Common myeloid progenitor, CD34-positive (primary cell): ENCODE measurements at regions not wholly inside any gene's neighbourhood (a gene's known extent, or its start where the extent isn't known, plus 50 kb on each side); places are given as distances from the start of the nearest gene placed in this dataset.

Experiments used
- CTCF ChIA-PET: fragments of 350-600 bp; sonication (Branson Sonifier 250); formaldehyde crosslinking; loops from one replicate; lab custom pipeline; 2021; ENCODE audit warnings: antibody characterized with exemption; lab: Charles Lee
- POLR2A ChIA-PET: fragments of 350-600 bp; sonication (Branson Sonifier 250); formaldehyde crosslinking; loops from one replicate; lab custom pipeline; 2021; ENCODE audit warnings: antibody characterized with exemption; lab: Charles Lee
- DNase-seq, 3 donors: peaks; one replicate each; pipeline versions ENCODE4 v3.0.0 to v3.0.0-alpha.2; 2013
- H3K27ac ChIP-seq, 2 experiments: 1 replicate in 1 of 2; 2 replicates in 1 of 2; pipeline ENCODE4 v1.7.0; 2013; ENCODE audit warnings: inconsistent platforms in 2 of 2, low read length in 2 of 2, mild to moderate bottlenecking in 2 of 2, low read depth in 1 of 2, moderate library complexity in 1 of 2; ENCODE audit not compliant: severe bottlenecking in 2 of 2, insufficient read depth in 1 of 2, poor library complexity in 1 of 2
- H3K27me3 ChIP-seq, 5 experiments: replicated peaks in 2 of 5; 1 replicate in 3 of 5; 2 replicates in 2 of 5; pipeline versions ENCODE4 v1.6.1 to v1.7.0; 2013; ENCODE audit warnings: low read length in 4 of 5, mild to moderate bottlenecking in 2 of 5, moderate library complexity in 2 of 5, inconsistent platforms in 1 of 5; ENCODE audit not compliant: insufficient read depth in 5 of 5, control insufficient read depth in 4 of 5
- H3K36me3 ChIP-seq, 4 experiments: 1 replicate in 2 of 4; 2 replicates in 2 of 4; pipeline versions ENCODE4 v1.6.1 to v1.7.0; 2013; ENCODE audit warnings: low read length in 3 of 4, control low read depth in 1 of 4, mild to moderate bottlenecking in 1 of 4; ENCODE audit not compliant: control insufficient read depth in 4 of 4, insufficient read depth in 4 of 4
- H3K4me1 ChIP-seq, 4 experiments: 1 replicate in 3 of 4; 2 replicates in 1 of 4; pipeline versions ENCODE4 v1.6.1 to v1.7.1; 2013; ENCODE audit warnings: low read length in 3 of 4, mild to moderate bottlenecking in 3 of 4, control low read depth in 1 of 4, inconsistent platforms in 1 of 4, moderate library complexity in 1 of 4; ENCODE audit not compliant: control insufficient read depth in 4 of 4, insufficient read depth in 4 of 4; ENCODE audit errors: control extremely low read depth in 1 of 4
- H3K4me3 ChIP-seq, 7 experiments: 1 replicate in 4 of 7; 2 replicates in 3 of 7; pipeline versions ENCODE4 v1.5.1 to v1.7.0; 2013; ENCODE audit warnings: mild to moderate bottlenecking in 7 of 7, low read length in 6 of 7, moderate library complexity in 6 of 7, inconsistent platforms in 2 of 7, low read depth in 2 of 7, control low read depth in 1 of 7; ENCODE audit not compliant: insufficient read depth in 4 of 7, control insufficient read depth in 1 of 7; ENCODE audit errors: extremely low read depth in 1 of 7
- H3K9me3 ChIP-seq, 5 experiments: 1 replicate in 4 of 5; 2 replicates in 1 of 5; pipeline versions ENCODE4 v1.6.1 to v1.7.1; 2013; ENCODE audit warnings: low read length in 4 of 5, mild to moderate bottlenecking in 2 of 5, inconsistent platforms in 1 of 5, low read depth in 1 of 5, moderate library complexity in 1 of 5; ENCODE audit not compliant: control insufficient read depth in 4 of 5, insufficient read depth in 2 of 5; ENCODE audit errors: control extremely low read depth in 1 of 5
- WGBS: methylation state at CpG from one replicate; pipeline ENCODE4 v1.1.5; 2013; ENCODE audit not compliant: insufficient coverage; 5-methylcytosine and 5-hydroxymethylcytosine counted together

GRCh38 chr16:85193876-85194275 is 81.6 kb upstream of the CIBAR2 start:
- ChIA-PET CTCF (interaction anchor here (1.3 kb wide), 1 partner anchor 10 kb away, joined by 4 read pairs; no protein-coding TSS in a partner anchor), POLR2A (no interaction called here)
- H3K4me3 ChIP-seq: no peak overlapping the region
- 96% methylated on average over 16 of the region's 17 CpGs for WGBS
- H3K27me3 ChIP-seq: no peaks in the 10 kb centered on the region
- no peaks in the 10 kb centered on the region for H3K36me3 ChIP-seq
- no peak overlapping the region for H3K27ac ChIP-seq
- H3K9me3 ChIP-seq: peaks cover 0 to 16% (median 8%) of the 10 kb centered on the region in 5 experiments
- DNase-seq: no peak
- no peaks in the 10 kb centered on the region for H3K4me1 ChIP-seq

GRCh38 chr16:85194307-85195270 is 82.3 kb upstream of the CIBAR2 start:
- DNase-seq: no peak
- WGBS: 98% methylated on average over 10 of the region's 15 CpGs
- Histone ChIP-seq H3K27me3 (no peaks in the 10 kb centered on the region), H3K4me1 (no peaks in the 10 kb centered on the region), H3K36me3 (no peaks in the 10 kb centered on the region), H3K4me3 (no peak overlapping the region), H3K27ac (no peak overlapping the region), H3K9me3 (peaks cover 0 to 9% (median 4%) of the 10 kb centered on the region in 5 experiments)
- CTCF ChIA-PET: interaction anchor here (0.7 to 1.3 kb wide), 3 partner anchors 9 to 35 kb away, joined by 3 to 4 read pairs (median 3); no protein-coding TSS in a partner anchor
- POLR2A ChIA-PET: no interaction called here

- CTCF ChIA-PET: interaction anchor here (0.7 to 0.9 kb wide), 2 partner anchors 20 to 34 kb away, joined by 3 read pairs; no protein-coding TSS in a partner anchor
- Histone ChIP-seq H3K9me3 (peaks cover 0 to 5% (median 0%) of the 10 kb centered on the region in 5 experiments), H3K27ac (no peak overlapping the region), H3K4me3 (no peak overlapping the region), H3K27me3 (no peaks in the 10 kb centered on the region), H3K4me1 (no peaks in the 10 kb centered on the region), H3K36me3 (no peaks in the 10 kb centered on the region)
- POLR2A ChIA-PET: no interaction called here
- no peak for DNase-seq
- 88% methylated on average over 8 of the region's 8 CpGs for WGBS
These were observed 83.0 kb upstream of the CIBAR2 start for GRCh38 chr16:85195271-85195647.

- DNase-seq: no peak
- Histone ChIP-seq H3K4me3 (no peak overlapping the region), H3K27me3 (no peaks in the 10 kb centered on the region), H3K27ac (no peak overlapping the region), H3K4me1 (no peaks in the 10 kb centered on the region), H3K36me3 (no peaks in the 10 kb centered on the region), H3K9me3 (no peaks in the 10 kb centered on the region)
- POLR2A ChIA-PET: no interaction called here
- WGBS: 97% methylated on average over 21 of the region's 22 CpGs
- CTCF ChIA-PET: interaction anchor here (1.0 kb wide), 1 partner anchor 9 kb away, joined by 4 read pairs; no protein-coding TSS in a partner anchor
These were observed 83.9 kb upstream of the CIBAR2 start for GRCh38 chr16:85195900-85196772.

- 95% methylated on average over 13 of the region's 13 CpGs for WGBS
- ChIA-PET POLR2A (no interaction called here), CTCF (interaction anchor here (1.0 kb wide), 1 partner anchor 8 kb away, joined by 4 read pairs; no protein-coding TSS in a partner anchor)
- DNase-seq: no peak
- Histone ChIP-seq H3K36me3 (no peaks in the 10 kb centered on the region), H3K9me3 (no peaks in the 10 kb centered on the region), H3K4me1 (peaks cover 0 to 2% (median under 1%) of the 10 kb centered on the region in 4 experiments), H3K27ac (no peak overlapping the region), H3K4me3 (no peak overlapping the region), H3K27me3 (no peaks in the 10 kb centered on the region)
These were observed 84.7 kb upstream of the CIBAR2 start for GRCh38 chr16:85196976-85197375.

GRCh38 chr16:85197611-85198566 is 85.6 kb upstream of the CIBAR2 start:
- DNase-seq: no peak
- Histone ChIP-seq H3K27me3 (no peaks in the 10 kb centered on the region), H3K4me1 (peaks cover 0 to 9% (median 4%) of the 10 kb centered on the region in 4 experiments), H3K4me3 (no peak overlapping the region), H3K27ac (no peak overlapping the region), H3K9me3 (no peaks in the 10 kb centered on the region), H3K36me3 (no peaks in the 10 kb centered on the region)
- 95% methylated on average over 21 of the region's 22 CpGs for WGBS
- POLR2A ChIA-PET: no interaction called here
- CTCF ChIA-PET: interaction anchor here (1.0 to 1.3 kb wide), 2 partner anchors 12 to 13 kb away, joined by 3 to 4 read pairs; no protein-coding TSS in a partner anchor
